ENCODE measurements at regions not wholly inside any gene's neighbourhood (a gene's known extent, or its start where the extent isn't known, plus 50 kb on each side); places are given as distances from the start of the nearest gene placed in this dataset.
A peak's percentile ranks its signal among the peaks of the same experiment; 100 is the strongest.

GRCh38 chr6:56709650-56710049, 67.0 kb upstream of the DST start:
- no peak for DNase-seq

DNA sequence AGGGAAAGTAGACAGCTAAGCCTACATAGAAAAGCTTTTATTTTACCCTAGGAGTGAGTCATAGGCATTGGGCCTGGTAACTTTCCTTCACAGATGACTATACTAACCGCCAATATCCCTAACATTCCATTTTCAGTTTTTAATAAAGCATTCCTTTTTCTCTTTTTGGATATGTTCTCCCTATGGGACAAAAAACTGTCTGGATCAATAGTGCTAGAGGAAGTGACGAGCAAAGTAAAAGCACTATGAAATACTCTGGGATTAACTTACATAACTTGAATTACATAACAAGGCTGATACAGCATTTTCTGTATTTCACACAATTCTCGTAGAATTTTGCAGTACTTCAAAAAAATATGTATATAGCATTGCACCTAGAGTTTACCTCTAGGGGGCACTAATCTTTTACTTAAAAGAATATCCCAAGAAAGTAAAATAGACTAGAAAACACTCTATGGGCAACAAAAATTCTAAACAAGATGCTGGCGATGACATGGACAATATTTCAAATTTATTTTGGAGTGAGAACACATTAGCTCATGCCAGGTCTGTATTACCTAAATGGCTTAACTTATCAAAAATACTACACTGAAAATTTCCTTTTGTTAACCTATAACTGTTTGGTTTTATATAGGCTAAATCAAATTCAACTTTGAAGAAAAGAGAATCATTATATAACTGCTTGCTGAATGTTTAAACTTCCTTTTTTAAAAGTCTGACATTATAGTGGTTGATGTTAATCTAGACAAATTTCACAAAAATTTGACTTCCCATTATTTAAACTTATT, 66.3 kb upstream of the DST start:
- peak; percentile 64 for DNase-seq

- no peak for DNase-seq
Observed at GRCh38 chr6:56706981-56707726, 64.5 kb upstream of the DST start.

DNA sequence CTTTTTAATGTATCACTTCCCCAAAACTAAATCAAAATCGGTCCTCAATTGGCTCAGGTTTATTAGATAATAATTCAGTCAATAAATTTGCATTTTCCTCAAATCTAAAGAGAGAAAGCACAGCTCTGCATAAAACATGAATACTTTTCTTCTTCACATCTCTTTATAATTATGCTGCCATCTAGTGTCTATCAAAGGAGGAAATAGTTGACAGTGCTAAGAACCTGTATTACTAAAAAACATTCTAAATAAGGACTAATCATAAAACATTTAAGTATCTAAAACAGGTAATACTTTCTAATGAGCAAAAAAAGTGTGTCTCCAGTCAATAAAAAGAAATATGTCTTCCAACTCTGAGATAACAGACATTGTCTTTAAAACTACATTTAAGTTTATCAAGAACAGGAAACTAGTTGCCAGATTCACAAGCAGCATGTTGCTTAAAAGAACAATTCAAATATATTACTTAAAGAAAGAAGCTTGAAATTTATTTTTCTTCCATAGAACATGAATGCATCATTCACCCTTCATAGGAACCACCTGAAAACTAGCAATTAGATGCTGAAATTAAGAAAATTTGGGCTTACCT, 56.5 kb upstream of the DST start:
- DNase-seq: peak; percentile 17

- DNase-seq: no peak
Observed at GRCh38 chr6:56695702-56696101, 53.0 kb upstream of the DST start.

GRCh38 chr6:56694002-56694401, 51.3 kb upstream of the DST start:
- no peak for DNase-seq

- DNase-seq: no peak
Observed at GRCh38 chr6:56693246-56693607, 50.5 kb upstream of the DST start.

DNA sequence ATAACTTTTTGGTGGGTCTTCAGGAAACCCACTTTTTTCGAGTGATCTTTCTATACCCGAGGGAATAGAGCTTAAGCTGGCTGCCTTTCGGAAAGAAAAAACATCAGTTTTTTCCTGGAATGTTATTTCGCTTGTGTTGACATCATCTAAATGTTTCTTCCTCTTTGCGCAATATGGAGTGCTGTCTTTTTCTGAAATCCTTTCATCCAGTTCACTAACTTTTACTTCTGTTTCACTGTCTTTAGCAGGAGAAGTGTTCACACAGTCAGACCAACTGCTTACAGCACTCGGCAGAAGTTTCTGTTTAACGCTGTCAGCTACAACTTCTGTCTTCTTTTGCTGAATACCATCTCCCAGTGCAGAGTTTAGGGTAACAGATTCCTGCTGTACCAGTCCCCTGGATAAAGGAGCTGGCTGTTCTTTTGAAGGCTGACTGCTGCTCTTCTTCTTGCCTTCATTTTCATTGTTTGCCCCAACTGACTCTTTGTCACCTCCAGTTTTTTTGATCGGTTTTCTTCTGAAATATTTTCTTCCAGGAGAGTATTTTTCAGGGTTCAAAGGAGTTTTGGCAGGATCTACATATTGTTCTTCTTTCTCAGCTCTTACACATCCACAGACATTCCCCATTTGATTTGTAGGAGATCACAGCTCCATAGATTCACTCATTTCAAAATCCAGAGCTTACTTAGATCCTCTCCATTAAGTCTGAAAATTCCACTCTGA, 50.0 kb upstream of the DST start:
- no peak for DNase-seq
